CD4-positive, alpha-beta T cell treated with Interleukin-4 for 1 hour (primary cell): ENCODE measurements at regions not wholly inside any gene's neighbourhood (a gene's known extent, or its start where the extent isn't known, plus 50 kb on each side); places are given as distances from the start of the nearest gene placed in this dataset.
"Not testable (repeated sequence)": the region's sequence is repeated elsewhere in the genome, so short reads cannot be mapped to it uniquely, and the experiment has no call there.

Source experiments
- DNase-seq, 2 donors: peaks; one replicate each; pipeline ENCODE4 v3.0.0-alpha.2; 2020 to 2022

GRCh38 chr6:15825332-15825930, 162.6 kb upstream of the DTNBP1 start:
- no peak for DNase-seq

- no peak for DNase-seq
Measured at GRCh38 chr6:15824811-15825210, 162.0 kb upstream of the DTNBP1 start.

GRCh38 chr6:15823838-15824414, 161.1 kb upstream of the DTNBP1 start:
- DNase-seq, result no peak

- DNase-seq, result no peak
Measured at GRCh38 chr6:15822835-15823234, 160.0 kb upstream of the DTNBP1 start.

GRCh38 chr6:15819841-15820240, 157.0 kb upstream of the DTNBP1 start:
- DNase-seq, result no peak

- DNase-seq, result no peak
Measured at GRCh38 chr6:15819226-15819625, 156.4 kb upstream of the DTNBP1 start.

- DNase-seq, result no peak
Measured at GRCh38 chr6:15818491-15818890, 155.7 kb upstream of the DTNBP1 start.

- no peak for DNase-seq
Measured at GRCh38 chr6:15818044-15818443, 155.2 kb upstream of the DTNBP1 start.

- no peak for DNase-seq
Measured at GRCh38 chr6:15817100-15817499, 154.3 kb upstream of the DTNBP1 start.

GRCh38 chr6:15816661-15817060, 153.8 kb upstream of the DTNBP1 start:
- DNase-seq, result no peak

GRCh38 chr6:15813698-15814097, 150.9 kb upstream of the DTNBP1 start:
- not testable (repeated sequence) for DNase-seq

GRCh38 chr6:15811107-15811506, 148.3 kb upstream of the DTNBP1 start:
- DNase-seq, result no peak

- DNase-seq, result no peak
Measured at GRCh38 chr6:15810618-15811017, 147.8 kb upstream of the DTNBP1 start.

GRCh38 chr6:15809367-15809766, 146.5 kb upstream of the DTNBP1 start:
- DNase-seq, result no peak

- DNase-seq, result no peak
Measured at GRCh38 chr6:15804164-15805154, 141.6 kb upstream of the DTNBP1 start.

- DNase-seq, result no peak
Measured at GRCh38 chr6:15802466-15802865, 139.6 kb upstream of the DTNBP1 start.

GRCh38 chr6:15801912-15802311, 139.1 kb upstream of the DTNBP1 start:
- no peak for DNase-seq

GRCh38 chr6:15800841-15801617, 138.2 kb upstream of the DTNBP1 start:
- DNase-seq, result no peak

- no peak for DNase-seq
Measured at GRCh38 chr6:15798533-15799255, 135.9 kb upstream of the DTNBP1 start.

GRCh38 chr6:15796844-15797243, 134.0 kb upstream of the DTNBP1 start:
- no peak for DNase-seq

GRCh38 chr6:15796130-15796771, 133.4 kb upstream of the DTNBP1 start:
- no peak for DNase-seq

- DNase-seq, result no peak
Measured at GRCh38 chr6:15793826-15794225, 131.0 kb upstream of the DTNBP1 start.
